Liver (tissue), 8 donors: ENCODE measurements at regions not wholly inside any gene's neighbourhood (a gene's known extent, or its start where the extent isn't known, plus 50 kb on each side); places are given as distances from the start of the nearest gene placed in this dataset.

Experiments
- DNase-seq: peaks from one replicate; pipeline ENCODE4 v3.0.0-alpha.2; 2017; ENCODE audit warnings: low spot score
- H3K27ac ChIP-seq, 2 donors: one replicate each; pipeline ENCODE4 v1.7.0; 2013; ENCODE audit warnings: inconsistent platforms in 2 of 2, low read length in 2 of 2, control low read depth in 1 of 2, low read depth in 1 of 2, mild to moderate bottlenecking in 1 of 2
- H3K27me3 ChIP-seq, 4 donors: one replicate each; pipeline versions ENCODE4 v1.6.1 to v1.7.0; 2013; ENCODE audit warnings: low read length in 3 of 4, inconsistent platforms in 1 of 4, mild to moderate bottlenecking in 1 of 4, moderate library complexity in 1 of 4; ENCODE audit not compliant: control insufficient read depth in 4 of 4, insufficient read depth in 4 of 4
- H3K36me3 ChIP-seq, 4 donors: one replicate each; pipeline versions ENCODE4 v1.6.1 to v1.7.0; 2013; ENCODE audit warnings: low read length in 3 of 4, mild to moderate bottlenecking in 3 of 4, low read depth in 1 of 4, moderate library complexity in 1 of 4; ENCODE audit not compliant: control insufficient read depth in 4 of 4, insufficient read depth in 3 of 4
- H3K4me1 ChIP-seq, 4 donors: one replicate each; pipeline versions ENCODE4 v1.6.1 to v1.7.0; 2013; ENCODE audit warnings: low read length in 3 of 4, mild to moderate bottlenecking in 3 of 4, moderate library complexity in 1 of 4; ENCODE audit not compliant: control insufficient read depth in 4 of 4, insufficient read depth in 4 of 4
- H3K4me3 ChIP-seq, 3 donors: one replicate each; pipeline versions ENCODE4 v1.6.1 to v1.7.0; 2013; ENCODE audit warnings: low read length in 3 of 3, control low read depth in 1 of 3, low read depth in 1 of 3, mild to moderate bottlenecking in 1 of 3
- H3K9ac ChIP-seq, 2 donors: one replicate each; pipeline ENCODE4 v1.7.0; 2013; ENCODE audit warnings: low read length in 2 of 2, mild to moderate bottlenecking in 2 of 2, moderate library complexity in 2 of 2, control low read depth in 1 of 2, low read depth in 1 of 2
- H3K9me3 ChIP-seq, 4 donors: one replicate each; pipeline versions ENCODE4 v1.6.1 to v1.7.0; 2013; ENCODE audit warnings: low read length in 3 of 4; ENCODE audit not compliant: control insufficient read depth in 4 of 4
- ATF3 ChIP-seq: IDR thresholded peaks from 2 replicates; pipeline ENCODE4 v1.6.1; 2016; ENCODE audit warnings: antibody characterized with exemption
- CTCF ChIP-seq: fragments of 150-350 bp; IDR thresholded peaks from 2 replicates; pipeline ENCODE4 v1.5.1; 2017; ENCODE audit warnings: improper control_type of control experiment, low read depth, low read length; ENCODE audit not compliant: missing input control
- EGR1 ChIP-seq, 2 donors: IDR thresholded peaks; 2 replicates each; pipeline ENCODE4 v1.6.1; 2016 to 2018; ENCODE audit warnings: antibody characterized with exemption in 2 of 2, low read depth in 2 of 2
- FOXA1 ChIP-seq: IDR thresholded peaks from 2 replicates; pipeline ENCODE4 v1.6.1; 2016; ENCODE audit warnings: antibody characterized with exemption
- FOXA2 ChIP-seq: IDR thresholded peaks from 2 replicates; pipeline ENCODE4 v1.6.1; 2016; ENCODE audit warnings: antibody characterized with exemption
- GABPA ChIP-seq, 2 donors: IDR thresholded peaks in 1 of 2; conservative IDR thresholded peaks in 1 of 2; 2 replicates each; pipeline ENCODE4 v1.6.1; 2016; ENCODE audit warnings: antibody characterized with exemption in 2 of 2, mild to moderate bottlenecking in 1 of 2, moderate library complexity in 1 of 2
- HNF4A ChIP-seq, 2 donors: conservative IDR thresholded peaks; 2 replicates each; pipeline ENCODE4 v1.6.1; 2016; ENCODE audit warnings: antibody characterized with exemption in 2 of 2, mild to moderate bottlenecking in 2 of 2
- HNF4G ChIP-seq: IDR thresholded peaks from 2 replicates; pipeline ENCODE4 v1.6.1; 2016; ENCODE audit warnings: antibody characterized with exemption
- JUND ChIP-seq, 2 donors: IDR thresholded peaks; 2 replicates each; pipeline ENCODE4 v1.6.1; 2016; ENCODE audit warnings: antibody characterized with exemption in 2 of 2
- NR2F2 ChIP-seq: IDR thresholded peaks from 2 replicates; pipeline ENCODE4 v1.6.1; 2016; ENCODE audit warnings: antibody characterized with exemption
- RXRA ChIP-seq, 2 donors: IDR thresholded peaks; 2 replicates each; pipeline ENCODE4 v1.6.1; 2017 to 2018; ENCODE audit warnings: antibody characterized with exemption in 2 of 2, mild to moderate bottlenecking in 1 of 2
- SP1 ChIP-seq: IDR thresholded peaks from 2 replicates; pipeline ENCODE4 v1.6.1; 2018; ENCODE audit warnings: antibody characterized with exemption, mild to moderate bottlenecking
- TAF1 ChIP-seq: conservative IDR thresholded peaks from 2 replicates; pipeline ENCODE4 v1.6.1; 2016; ENCODE audit warnings: antibody characterized with exemption, mild to moderate bottlenecking
- YY1 ChIP-seq: IDR thresholded peaks from 2 replicates; pipeline ENCODE4 v1.6.1; 2016; ENCODE audit warnings: antibody characterized with exemption, mild to moderate bottlenecking
- ZBTB33 ChIP-seq: IDR thresholded peaks from 2 replicates; pipeline ENCODE4 v1.6.1; 2016; ENCODE audit warnings: antibody characterized with exemption
- WGBS: extraction: QIAGEN DNeasy Blood & Tissue Kit; methylation state at CpG from one replicate; pipeline ENCODE4 v1.1.7; 2013; 5-methylcytosine and 5-hydroxymethylcytosine counted together
- TF ChIP-seq, protein P1 (sequence below): IDR thresholded peaks from 2 replicates; pipeline ENCODE4 v1.6.1; 2016; ENCODE audit warnings: antibody characterized with exemption
- TF ChIP-seq, protein P2 (sequence below): IDR thresholded peaks from 2 replicates; pipeline ENCODE4 v1.6.1; 2016; ENCODE audit warnings: antibody characterized with exemption, mild to moderate bottlenecking
- donor health status: healthy.
- donor health status: healthy.
- donor health status: healthy.
- donor health status: healthy.
- donor health status: healthy.

- TF ChIP-seq ZBTB33 (no peak), JUND (IDR thresholded peaks at IDR 0.05) (no peak), HNF4G (no peak), RXRA (IDR thresholded peaks at IDR 0.05) (no peak), NR2F2 (no peak), EGR1 (IDR thresholded peaks at IDR 0.05; ENCODE audit: low read depth in 2 of 2) (no peak)
- TF ChIP-seq, protein P1, sequence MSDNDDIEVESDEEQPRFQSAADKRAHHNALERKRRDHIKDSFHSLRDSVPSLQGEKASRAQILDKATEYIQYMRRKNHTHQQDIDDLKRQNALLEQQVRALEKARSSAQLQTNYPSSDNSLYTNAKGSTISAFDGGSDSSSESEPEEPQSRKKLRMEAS, result no peak
Measured at GRCh38 chr5:128854931-128855330, 110.4 kb upstream of the SLC27A6 start (continued).

- Histone ChIP-seq H3K9ac (no peak overlapping the region), H3K36me3 (no peaks in the 10 kb centered on the region), H3K4me1 (no peaks in the 10 kb centered on the region), H3K4me3 (no peak overlapping the region), H3K9me3 (no peaks in the 10 kb centered on the region), H3K27ac (no peak overlapping the region), H3K27me3 (no peaks in the 10 kb centered on the region)
- DNase-seq, result no peak
- no peak for TF ChIP-seq ATF3
- no peak for TF ChIP-seq CTCF
- TF ChIP-seq, protein P2, sequence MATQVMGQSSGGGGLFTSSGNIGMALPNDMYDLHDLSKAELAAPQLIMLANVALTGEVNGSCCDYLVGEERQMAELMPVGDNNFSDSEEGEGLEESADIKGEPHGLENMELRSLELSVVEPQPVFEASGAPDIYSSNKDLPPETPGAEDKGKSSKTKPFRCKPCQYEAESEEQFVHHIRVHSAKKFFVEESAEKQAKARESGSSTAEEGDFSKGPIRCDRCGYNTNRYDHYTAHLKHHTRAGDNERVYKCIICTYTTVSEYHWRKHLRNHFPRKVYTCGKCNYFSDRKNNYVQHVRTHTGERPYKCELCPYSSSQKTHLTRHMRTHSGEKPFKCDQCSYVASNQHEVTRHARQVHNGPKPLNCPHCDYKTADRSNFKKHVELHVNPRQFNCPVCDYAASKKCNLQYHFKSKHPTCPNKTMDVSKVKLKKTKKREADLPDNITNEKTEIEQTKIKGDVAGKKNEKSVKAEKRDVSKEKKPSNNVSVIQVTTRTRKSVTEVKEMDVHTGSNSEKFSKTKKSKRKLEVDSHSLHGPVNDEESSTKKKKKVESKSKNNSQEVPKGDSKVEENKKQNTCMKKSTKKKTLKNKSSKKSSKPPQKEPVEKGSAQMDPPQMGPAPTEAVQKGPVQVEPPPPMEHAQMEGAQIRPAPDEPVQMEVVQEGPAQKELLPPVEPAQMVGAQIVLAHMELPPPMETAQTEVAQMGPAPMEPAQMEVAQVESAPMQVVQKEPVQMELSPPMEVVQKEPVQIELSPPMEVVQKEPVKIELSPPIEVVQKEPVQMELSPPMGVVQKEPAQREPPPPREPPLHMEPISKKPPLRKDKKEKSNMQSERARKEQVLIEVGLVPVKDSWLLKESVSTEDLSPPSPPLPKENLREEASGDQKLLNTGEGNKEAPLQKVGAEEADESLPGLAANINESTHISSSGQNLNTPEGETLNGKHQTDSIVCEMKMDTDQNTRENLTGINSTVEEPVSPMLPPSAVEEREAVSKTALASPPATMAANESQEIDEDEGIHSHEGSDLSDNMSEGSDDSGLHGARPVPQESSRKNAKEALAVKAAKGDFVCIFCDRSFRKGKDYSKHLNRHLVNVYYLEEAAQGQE, result no peak
- no peak for TF ChIP-seq FOXA1
- no peak for TF ChIP-seq ZBTB33
- TF ChIP-seq, protein P1, result no peak
- TF ChIP-seq NR2F2, result no peak
- TF ChIP-seq JUND (IDR thresholded peaks at IDR 0.05), result no peak
- TF ChIP-seq EGR1 (IDR thresholded peaks at IDR 0.05; ENCODE audit: low read depth in 2 of 2), result no peak
- TF ChIP-seq GABPA (IDR thresholded peaks at IDR 0.05 in 1 of 2, conservative IDR thresholded peaks at IDR 0.05 in 1 of 2), result no peak
- TF ChIP-seq HNF4G, result no peak
- no peak for TF ChIP-seq TAF1
- no peak for TF ChIP-seq RXRA (IDR thresholded peaks at IDR 0.05)
- TF ChIP-seq SP1, result no peak
- no peak for TF ChIP-seq HNF4A (conservative IDR thresholded peaks at IDR 0.05)
- TF ChIP-seq YY1, result no peak
- no peak for TF ChIP-seq FOXA2
- 61% methylated on average over 3 of the region's 3 CpGs for WGBS
Measured at GRCh38 chr5:128857076-128857677, 108.1 kb upstream of the SLC27A6 start.
